Panc1 (cell line): ENCODE measurements at regions not wholly inside any gene's neighbourhood (a gene's known extent, or its start where the extent isn't known, plus 50 kb on each side); places are given as distances from the start of the nearest gene placed in this dataset.

Source experiments
- ATAC-seq: fragments of 200-7000 bp; cut with Tn5 transposase; 2 replicates; pipeline ENCODE4 v1.9.1; 2020; ENCODE audit warnings: mild to moderate bottlenecking, moderate library complexity
- BruUV-seq: library from RNA; stranded (reverse); fragments of 400-500 nt; replicated peaks from 2 replicates; lab custom pipeline; 2021; lab: Mats Ljungman, UMichigan
- CTCF ChIA-PET: fragments of 300-600 bp; sonication (Branson Sonifier 250); formaldehyde crosslinking; loops from one replicate; lab custom pipeline; 2022; ENCODE audit warnings: antibody characterized with exemption; lab: Charles Lee
- POLR2A ChIA-PET: fragments of 300-600 bp; sonication (Branson Sonifier 250); formaldehyde crosslinking; loops from one replicate; lab custom pipeline; 2022; ENCODE audit warnings: antibody characterized with exemption; lab: Charles Lee
- DNase-seq: peaks from one replicate; pipeline ENCODE4 v3.0.0-alpha.2; 2010; ENCODE audit warnings: low read depth, low spot score
- H3K27ac ChIP-seq: 2 replicates; pipeline ENCODE4 v1.5.1; 2011; ENCODE audit warnings: mild to moderate bottlenecking, low read length, inconsistent platforms
- H3K27me3 ChIP-seq: fragments of 200-500 bp; sonication (Bioruptor generic); 2 replicates; pipeline ENCODE4 v1.6.0; 2014; ENCODE audit warnings: low read length, inconsistent platforms; ENCODE audit not compliant: control insufficient read depth, insufficient read depth
- H3K36me3 ChIP-seq: fragments of 200-500 bp; sonication (Bioruptor generic); 2 replicates; pipeline ENCODE4 v1.5.1; 2014; ENCODE audit warnings: inconsistent platforms, mild to moderate bottlenecking, low read length, moderate library complexity; ENCODE audit not compliant: control insufficient read depth, insufficient read depth
- H3K4me1 ChIP-seq: 2 replicates; pipeline ENCODE4 v1.5.1; 2011; ENCODE audit warnings: inconsistent platforms, mild to moderate bottlenecking, low read length, moderate library complexity; ENCODE audit not compliant: control insufficient read depth, insufficient read depth
- H3K4me3 ChIP-seq, 2 experiments: 2 replicates each; pipeline ENCODE4 v1.5.1; 2011 to 2012; ENCODE audit warnings: low read depth in 2 of 2, low read length in 2 of 2, mild to moderate bottlenecking in 2 of 2, inconsistent platforms in 1 of 2, moderate library complexity in 1 of 2
- H3K9me3 ChIP-seq: fragments of 200-500 bp; sonication (Bioruptor generic); 2 replicates; pipeline ENCODE4 v1.5.1; 2014; ENCODE audit warnings: low read depth, mild to moderate bottlenecking, inconsistent platforms, low read length, moderate library complexity; ENCODE audit not compliant: control insufficient read depth, insufficient read depth
- CTCF ChIP-seq: fragments of 450-650 bp; IDR thresholded peaks from 2 replicates; pipeline ENCODE4 v1.5.1; 2017; ENCODE audit warnings: mild to moderate bottlenecking
- POLR2AphosphoS5 ChIP-seq: IDR thresholded peaks from 2 replicates; pipeline ENCODE4 v1.6.1; 2012; ENCODE audit warnings: mild to moderate bottlenecking, low read depth, low read length, moderate library complexity
- REST ChIP-seq, 2 experiments: IDR thresholded peaks; 2 replicates each; pipeline ENCODE4 v1.6.1; 2011 to 2012; ENCODE audit warnings: low read depth in 2 of 2, control low read depth in 1 of 2, low read length in 1 of 2, mild to moderate bottlenecking in 1 of 2, moderate library complexity in 1 of 2; ENCODE audit not compliant: insufficient read depth in 1 of 2
- SIN3A ChIP-seq: IDR thresholded peaks from 2 replicates; pipeline ENCODE4 v1.6.1; 2012; ENCODE audit warnings: low read depth, mild to moderate bottlenecking, low read length, moderate library complexity, borderline replicate concordance; ENCODE audit not compliant: insufficient read depth
- TCF7L2 ChIP-seq: IDR thresholded peaks from 2 replicates; pipeline ENCODE4 v1.6.1; 2011; ENCODE audit warnings: mild to moderate bottlenecking, low read depth, low read length, inconsistent platforms
- in situ Hi-C: cut with HindIII; loops from 2 replicates; pipeline ENCODE4 v1.10.0; 2016; ENCODE audit warnings: low sequenced_read_pairs, low pct_unique_long_range_greater_than_20kb
- intact Hi-C: fragments of 100-400 bp; cut with micrococcal nuclease; formaldehyde crosslinking; loops from one replicate; pipeline ENCODE4 v1.10.0; 2022; ENCODE audit not compliant: unreplicated experiment

GRCh38 chr2:121974897-121975661, 219.6 kb downstream of the TSN start:
- Histone ChIP-seq H3K9me3 (no peaks in the 10 kb centered on the region), H3K4me1 (no peaks in the 10 kb centered on the region), H3K4me3 (peak overlapping the region in 1 of 2 experiments; percentile 44; a peak in 2 of 4 replicates), H3K36me3 (no peaks in the 10 kb centered on the region), H3K27me3 (0 out of 2 replicates have a peak, but pooled peaks cover 3% of the 10 kb centered on the region), H3K27ac (no peak overlapping the region)
- ChIA-PET POLR2A (no interaction called here), CTCF (no interaction called here)
- no TSS peak for BruUV-seq
- intact Hi-C loops, result loop anchor here (2.0 to 10.0 kb wide), 2 partner anchors 160 to 476 kb away; no protein-coding TSS in a partner anchor
- DNase-seq (peak; percentile 27), ATAC-seq (peak; percentile 98)
- TF ChIP-seq REST (IDR thresholded peaks at IDR 0.05; ENCODE audit: insufficient read depth in 1 of 2, low read depth in 2 of 2, low read length in 1 of 2) (no peak), CTCF (peak; percentile 79)
- in situ Hi-C loops, result no loop called here

- H3K36me3 ChIP-seq, result no peaks in the 10 kb centered on the region
- no peaks in the 10 kb centered on the region for H3K27me3 ChIP-seq
- DNase-seq, result no peak
- no peak for ATAC-seq
- intact Hi-C loops (loop anchor here (10.0 kb wide), 1 partner anchor 158 kb away; no protein-coding TSS in a partner anchor), in situ Hi-C loops (no loop called here)
- ChIA-PET POLR2A (no interaction called here), CTCF (interaction anchor here (0.6 kb wide), 1 partner anchor 533 kb away, joined by 8 read pairs; no protein-coding TSS in a partner anchor)
- no peak overlapping the region for H3K4me3 ChIP-seq
- no peaks in the 10 kb centered on the region for H3K9me3 ChIP-seq
- no TSS peak for BruUV-seq
- TF ChIP-seq TCF7L2 (no peak), CTCF (no peak), REST (IDR thresholded peaks at IDR 0.05; ENCODE audit: insufficient read depth in 1 of 2, low read depth in 2 of 2, low read length in 1 of 2) (no peak), POLR2AphosphoS5 (no peak), SIN3A (no peak)
- no peak overlapping the region for H3K27ac ChIP-seq
- H3K4me1 ChIP-seq, result no peaks in the 10 kb centered on the region
These were observed 221.5 kb downstream of the TSN start for GRCh38 chr2:121976926-121977325.
